HG03432 (cell line): ENCODE measurements at regions not wholly inside any gene's neighbourhood (a gene's known extent, or its start where the extent isn't known, plus 50 kb on each side); places are given as distances from the start of the nearest gene placed in this dataset.

Experiments
- ATAC-seq: cut with Tn5 transposase; IDR thresholded peaks from one replicate; pipeline ENCODE4 v1.9.1; 2021; ENCODE audit warnings: mild to moderate bottlenecking, moderate library complexity; ENCODE audit not compliant: unreplicated experiment

- no peak for ATAC-seq
These were observed 356.7 kb downstream of the HRH4 start for GRCh38 chr18:24817150-24817549.

- ATAC-seq, result no peak
These were observed 357.3 kb downstream of the HRH4 start for GRCh38 chr18:24817587-24818371.

GRCh38 chr18:24818441-24818840, 358.0 kb downstream of the HRH4 start:
- no peak for ATAC-seq

GRCh38 chr18:24819141-24819890, 358.9 kb downstream of the HRH4 start:
- no peak for ATAC-seq

GRCh38 chr18:24825397-24825796, 365.0 kb downstream of the HRH4 start:
- ATAC-seq, result no peak

- no peak for ATAC-seq
These were observed 366.2 kb downstream of the HRH4 start for GRCh38 chr18:24826605-24827004.

- no peak for ATAC-seq
These were observed 367.1 kb downstream of the HRH4 start for GRCh38 chr18:24827501-24827900.

- no peak for ATAC-seq
These were observed 370.6 kb downstream of the HRH4 start for GRCh38 chr18:24831081-24831480.

GRCh38 chr18:24831871-24832665, 371.6 kb downstream of the HRH4 start:
- no peak for ATAC-seq

GRCh38 chr18:24835751-24836150, 375.3 kb downstream of the HRH4 start:
- ATAC-seq, result no peak

- ATAC-seq, result no peak
These were observed 376.6 kb downstream of the HRH4 start for GRCh38 chr18:24837066-24837465.

GRCh38 chr18:24840051-24840450, 379.6 kb downstream of the HRH4 start:
- no peak for ATAC-seq

- ATAC-seq, result no peak
These were observed 380.2 kb downstream of the HRH4 start for GRCh38 chr18:24840640-24841039.

GRCh38 chr18:24841536-24841935, 381.1 kb downstream of the HRH4 start:
- no peak for ATAC-seq

GRCh38 chr18:24843123-24843522, 382.7 kb downstream of the HRH4 start:
- ATAC-seq, result no peak

- no peak for ATAC-seq
These were observed 385.7 kb downstream of the HRH4 start for GRCh38 chr18:24846138-24846537.

GRCh38 chr18:24850532-24850931, 390.1 kb downstream of the HRH4 start:
- ATAC-seq, result no peak

- ATAC-seq, result no peak
These were observed 392.6 kb downstream of the HRH4 start for GRCh38 chr18:24853076-24853475.

- no peak for ATAC-seq
These were observed 400.7 kb downstream of the HRH4 start for GRCh38 chr18:24860978-24861680.

- no peak for ATAC-seq
These were observed 401.9 kb downstream of the HRH4 start for GRCh38 chr18:24862201-24862816.
